ENCODE measurements at regions not wholly inside any gene's neighbourhood (a gene's known extent, or its start where the extent isn't known, plus 50 kb on each side); places are given as distances from the start of the nearest gene placed in this dataset.

- H3K36me3 ChIP-seq (ENCODE audit: control insufficient read depth in 4 of 4, insufficient read depth in 4 of 4, low read length in 4 of 4) = no peaks in the 10 kb centered on the region
- no peak for TF ChIP-seq CTCF (IDR thresholded peaks at IDR 0.05; ENCODE audit: control extremely low read depth, extremely low read depth)
- no peak overlapping the region for H3K27ac ChIP-seq (ENCODE audit: low read depth in 1 of 2, low read length in 1 of 2)
- H3K4me3 ChIP-seq = no peak overlapping the region
- 64 to 72% methylated on average over 7 of the region's 7 CpGs for WGBS, 2 donors
- H3K4me1 ChIP-seq (ENCODE audit: control insufficient read depth in 5 of 5, insufficient read depth in 5 of 5, low read length in 5 of 5) = no peaks in the 10 kb centered on the region
- no peak for DNase-seq
- ATAC-seq (ENCODE audit: insufficient read depth, low FRiP score) = no peak
- no peaks in the 10 kb centered on the region for H3K27me3 ChIP-seq (ENCODE audit: control insufficient read depth in 3 of 3, insufficient read depth in 3 of 3, low read length in 2 of 3)
- H3K9me3 ChIP-seq (ENCODE audit: control insufficient read depth in 4 of 4, insufficient read depth in 3 of 4, low read length in 3 of 4) = peaks cover 0 to 10% (median 0%) of the 10 kb centered on the region in 4 donors
- no peak overlapping the region for H3K9ac ChIP-seq (ENCODE audit: insufficient read depth in 1 of 2, low read length in 2 of 2)
Observed at GRCh38 chr1:177817937-177818875, 151.7 kb downstream of the SEC16B start.

GRCh38 chr1:177812650-177813049, 157.2 kb downstream of the SEC16B start:
- TF ChIP-seq CTCF (IDR thresholded peaks at IDR 0.05; ENCODE audit: control extremely low read depth, extremely low read depth) = no peak
- Histone ChIP-seq H3K4me1 (ENCODE audit: control insufficient read depth in 5 of 5, insufficient read depth in 5 of 5, low read length in 5 of 5) (no peaks in the 10 kb centered on the region), H3K4me3 (no peak overlapping the region), H3K36me3 (ENCODE audit: control insufficient read depth in 4 of 4, insufficient read depth in 4 of 4, low read length in 4 of 4) (no peaks in the 10 kb centered on the region), H3K9me3 (ENCODE audit: control insufficient read depth in 4 of 4, insufficient read depth in 3 of 4, low read length in 3 of 4) (peaks cover 0 to 3% (median 0%) of the 10 kb centered on the region in 4 donors), H3K27ac (ENCODE audit: low read depth in 1 of 2, low read length in 1 of 2) (no peak overlapping the region), H3K9ac (ENCODE audit: insufficient read depth in 1 of 2, low read length in 2 of 2) (no peak overlapping the region), H3K27me3 (ENCODE audit: control insufficient read depth in 3 of 3, insufficient read depth in 3 of 3, low read length in 2 of 3) (no peaks in the 10 kb centered on the region)
- no peak for DNase-seq
- WGBS, 2 donors = 92 to 94% methylated on average over 13 of the region's 13 CpGs
- ATAC-seq (ENCODE audit: insufficient read depth, low FRiP score) = no peak

DNA sequence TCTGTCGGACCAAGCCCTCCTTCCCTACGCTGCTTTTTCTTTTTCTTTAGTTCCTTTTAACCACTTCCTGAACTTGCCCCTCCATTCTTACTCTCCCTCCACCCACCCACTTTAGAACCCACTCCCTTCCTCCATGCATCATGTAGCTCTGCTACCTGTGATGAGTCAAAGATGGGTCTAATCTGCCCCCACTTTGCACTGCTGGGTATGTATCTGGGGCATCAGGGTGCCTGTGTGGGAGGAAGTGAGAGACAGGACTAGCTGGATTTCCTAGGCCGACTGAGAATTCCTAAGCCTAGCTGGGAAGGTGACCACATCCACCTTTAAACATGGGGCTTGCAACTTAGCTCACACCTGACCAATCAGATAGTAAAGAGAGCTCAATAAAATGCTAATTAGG, 157.7 kb downstream of the SEC16B start:
- TF ChIP-seq CTCF (IDR thresholded peaks at IDR 0.05; ENCODE audit: control extremely low read depth, extremely low read depth) = no peak
- Histone ChIP-seq H3K4me1 (ENCODE audit: control insufficient read depth in 5 of 5, insufficient read depth in 5 of 5, low read length in 5 of 5) (no peaks in the 10 kb centered on the region), H3K4me3 (no peak overlapping the region), H3K27ac (ENCODE audit: low read depth in 1 of 2, low read length in 1 of 2) (no peak overlapping the region), H3K9ac (ENCODE audit: insufficient read depth in 1 of 2, low read length in 2 of 2) (no peak overlapping the region), H3K36me3 (ENCODE audit: control insufficient read depth in 4 of 4, insufficient read depth in 4 of 4, low read length in 4 of 4) (no peaks in the 10 kb centered on the region), H3K27me3 (ENCODE audit: control insufficient read depth in 3 of 3, insufficient read depth in 3 of 3, low read length in 2 of 3) (no peaks in the 10 kb centered on the region), H3K9me3 (ENCODE audit: control insufficient read depth in 4 of 4, insufficient read depth in 3 of 4, low read length in 3 of 4) (peaks cover 0 to 3% (median 0%) of the 10 kb centered on the region in 4 donors)
- ATAC-seq (ENCODE audit: insufficient read depth, low FRiP score) (no peak), DNase-seq (no peak)
- 63 to 65% methylated on average over 3 of the region's 3 CpGs for WGBS, 2 donors

Data from lung (tissue), 11 donors.